ENCODE measurements at regions not wholly inside any gene's neighbourhood (a gene's known extent, or its start where the extent isn't known, plus 50 kb on each side); places are given as distances from the start of the nearest gene placed in this dataset.
"Not testable (repeated sequence)": the region's sequence is repeated elsewhere in the genome, so short reads cannot be mapped to it uniquely, and the experiment has no call there.

GRCh38 chr17:12230481-12231354 lies 210.0 kb downstream of the MAP2K4 start:
- Histone ChIP-seq H3K79me2 (ENCODE audit: control insufficient read depth, insufficient read depth, low read length) (no peaks in the 10 kb centered on the region), H3K4me3 (ENCODE audit: control insufficient read depth in 2 of 3, extremely low read depth in 1 of 3, insufficient read depth in 2 of 3, low read depth in 1 of 3, low read length in 3 of 3) (no peak overlapping the region), H3K27me3 (ENCODE audit: control insufficient read depth, extremely low read depth, insufficient read depth, low read length) (no peaks in the 10 kb centered on the region), H4K20me1 (ENCODE audit: control insufficient read depth, extremely low read depth, insufficient read depth, low read length) (no peaks in the 10 kb centered on the region), H3K9ac (ENCODE audit: control insufficient read depth, extremely low read depth, insufficient read depth, low read length) (no peak overlapping the region), H2AFZ (ENCODE audit: control insufficient read depth, low read length) (no peak overlapping the region), H3K9me3 (ENCODE audit: control insufficient read depth, low read depth, low read length) (no peaks in the 10 kb centered on the region), H3K9me1 (ENCODE audit: control insufficient read depth, extremely low read depth, insufficient read depth, low read length) (no peaks in the 10 kb centered on the region), H3K4me2 (ENCODE audit: control insufficient read depth, extremely low read depth, insufficient read depth, low read depth, low read length) (no peak overlapping the region), H3K27ac (ENCODE audit: control insufficient read depth, insufficient read depth, low read length) (no peak overlapping the region), H3K36me3 (ENCODE audit: control insufficient read depth in 2 of 2, extremely low read depth in 1 of 2, insufficient read depth in 2 of 2, low read length in 2 of 2) (no peaks in the 10 kb centered on the region), H3K4me1 (ENCODE audit: control insufficient read depth, extremely low read depth, insufficient read depth, low read length) (no peaks in the 10 kb centered on the region)
- no peak for DNase-seq (ENCODE audit: low read depth, low spot score)
- dilution Hi-C loops (cut with MboI; ENCODE audit: extremely low pct_ligation_motif_present, low sequenced_read_pairs): no loop called here
- TF ChIP-seq CTCF (optimal IDR thresholded peaks at IDR 0.05 in 1 of 3, IDR thresholded peaks at IDR 0.05 in 1 of 3, conservative IDR thresholded peaks at IDR 0.05 in 1 of 3; ENCODE audit: extremely low read depth in 1 of 3, insufficient read depth in 2 of 3, low read length in 3 of 3) (no peak), EZH2 (IDR thresholded peaks at IDR 0.05; ENCODE audit: low read length) (no peak)
- no peak for FAIRE-seq

GRCh38 chr17:12231355-12231682 lies 210.6 kb downstream of the MAP2K4 start:
- Histone ChIP-seq H3K27me3 (ENCODE audit: control insufficient read depth, extremely low read depth, insufficient read depth, low read length) (no peaks in the 10 kb centered on the region), H3K4me1 (ENCODE audit: control insufficient read depth, extremely low read depth, insufficient read depth, low read length) (no peaks in the 10 kb centered on the region), H3K79me2 (ENCODE audit: control insufficient read depth, insufficient read depth, low read length) (no peaks in the 10 kb centered on the region), H3K4me2 (ENCODE audit: control insufficient read depth, extremely low read depth, insufficient read depth, low read depth, low read length) (no peak overlapping the region), H3K36me3 (ENCODE audit: control insufficient read depth in 2 of 2, extremely low read depth in 1 of 2, insufficient read depth in 2 of 2, low read length in 2 of 2) (no peaks in the 10 kb centered on the region), H3K9me1 (ENCODE audit: control insufficient read depth, extremely low read depth, insufficient read depth, low read length) (no peaks in the 10 kb centered on the region), H3K9me3 (ENCODE audit: control insufficient read depth, low read depth, low read length) (no peaks in the 10 kb centered on the region), H4K20me1 (ENCODE audit: control insufficient read depth, extremely low read depth, insufficient read depth, low read length) (no peaks in the 10 kb centered on the region), H3K4me3 (ENCODE audit: control insufficient read depth in 2 of 3, extremely low read depth in 1 of 3, insufficient read depth in 2 of 3, low read depth in 1 of 3, low read length in 3 of 3) (no peak overlapping the region), H2AFZ (ENCODE audit: control insufficient read depth, low read length) (no peak overlapping the region), H3K27ac (ENCODE audit: control insufficient read depth, insufficient read depth, low read length) (no peak overlapping the region), H3K9ac (ENCODE audit: control insufficient read depth, extremely low read depth, insufficient read depth, low read length) (no peak overlapping the region)
- DNase-seq (ENCODE audit: low read depth, low spot score) (no peak), FAIRE-seq (no peak)
- no peak for TF ChIP-seq EZH2 (IDR thresholded peaks at IDR 0.05; ENCODE audit: low read length)
- TF ChIP-seq CTCF (optimal IDR thresholded peaks at IDR 0.05 in 1 of 3, IDR thresholded peaks at IDR 0.05 in 1 of 3, conservative IDR thresholded peaks at IDR 0.05 in 1 of 3; ENCODE audit: extremely low read depth in 1 of 3, insufficient read depth in 2 of 3, low read length in 3 of 3): no peak
- dilution Hi-C loops (cut with MboI; ENCODE audit: extremely low pct_ligation_motif_present, low sequenced_read_pairs): no loop called here

- H3K9me3 ChIP-seq (ENCODE audit: control insufficient read depth, low read depth, low read length); H3K27me3 ChIP-seq (ENCODE audit: control insufficient read depth, extremely low read depth, insufficient read depth, low read length); H3K36me3 ChIP-seq (ENCODE audit: control insufficient read depth in 2 of 2, extremely low read depth in 1 of 2, insufficient read depth in 2 of 2, low read length in 2 of 2); H3K27ac ChIP-seq (ENCODE audit: control insufficient read depth, insufficient read depth, low read length); DNase-seq (ENCODE audit: low read depth, low spot score); H3K9ac ChIP-seq (ENCODE audit: control insufficient read depth, extremely low read depth, insufficient read depth, low read length); dilution Hi-C loops (cut with MboI; ENCODE audit: extremely low pct_ligation_motif_present, low sequenced_read_pairs); H2AFZ ChIP-seq (ENCODE audit: control insufficient read depth, low read length); H3K4me2 ChIP-seq (ENCODE audit: control insufficient read depth, extremely low read depth, insufficient read depth, low read depth, low read length); H3K4me3 ChIP-seq (ENCODE audit: control insufficient read depth in 2 of 3, extremely low read depth in 1 of 3, insufficient read depth in 2 of 3, low read depth in 1 of 3, low read length in 3 of 3); H4K20me1 ChIP-seq (ENCODE audit: control insufficient read depth, extremely low read depth, insufficient read depth, low read length); FAIRE-seq; H3K4me1 ChIP-seq (ENCODE audit: control insufficient read depth, extremely low read depth, insufficient read depth, low read length); H3K9me1 ChIP-seq (ENCODE audit: control insufficient read depth, extremely low read depth, insufficient read depth, low read length); H3K79me2 ChIP-seq (ENCODE audit: control insufficient read depth, insufficient read depth, low read length): not testable (repeated sequence)
These were observed 218.3 kb downstream of the MAP2K4 start for GRCh38 chr17:12239021-12239420.
